A549 (cell line): ENCODE measurements at regions not wholly inside any gene's neighbourhood (a gene's known extent, or its start where the extent isn't known, plus 50 kb on each side); places are given as distances from the start of the nearest gene placed in this dataset.

Experiments
- ATAC-seq, 2 experiments: fragments of 200-7000 bp in 1 of 2; fragments of >200 bp in 1 of 2; cut with Nextera tagmentation in 1 of 2; cut with Tn5 transposase in 1 of 2; 3 replicates each; pipeline versions ENCODE4 v1.8.0 to v1.9.1; 2018 to 2020; ENCODE audit warnings: mild to moderate bottlenecking in 1 of 2, moderate library complexity in 1 of 2
- CTCF ChIA-PET: fragments of 300-600 bp; sonication (Branson Sonifier 250); formaldehyde crosslinking; extraction: SDS; loops from one replicate; lab custom pipeline; 2021; ENCODE audit warnings: antibody characterized with exemption, inconsistent platforms; lab: Yijun Ruan, JAX
- POLR2A ChIA-PET: fragments of 350-600 bp; formaldehyde crosslinking; extraction: SDS; loops from one replicate; lab custom pipeline; 2021; ENCODE audit warnings: antibody characterized with exemption, inconsistent platforms; lab: Yijun Ruan, JAX
- DNase-seq, 2 experiments: peaks; one replicate each; pipeline versions ENCODE4 v3.0.0 to v3.0.0-alpha.2; 2011 to 2016; ENCODE audit warnings: low read depth in 1 of 2, low spot score in 1 of 2
- FAIRE-seq: peaks from 2 replicates; lab custom pipeline; 2011; peaks lifted over from hg19 to GRCh38; lab: Jason Lieb, UNC
- H3K27ac ChIP-seq, 2 experiments: fragments of >200 bp; sonication (Bioruptor Twin); formaldehyde crosslinking; 3 replicates each; pipeline ENCODE4 v1.5.1; 2016 to 2017
- H3K4me1 ChIP-seq: fragments of >200 bp; sonication (Bioruptor Twin); formaldehyde crosslinking; 3 replicates; pipeline ENCODE4 v1.6.1; 2016
- H3K4me2 ChIP-seq: fragments of >200 bp; sonication (Bioruptor Twin); formaldehyde crosslinking; 3 replicates; pipeline ENCODE4 v1.6.1; 2016
- H3K4me3 ChIP-seq: fragments of >200 bp; sonication (Bioruptor Twin); formaldehyde crosslinking; 3 replicates; pipeline ENCODE4 v1.5.1; 2016
- H3K9me3 ChIP-seq: fragments of >200 bp; sonication (Bioruptor Twin); formaldehyde crosslinking; 3 replicates; pipeline ENCODE4 v1.6.1; 2016
- CBX8 ChIP-seq: fragments of 200-600 bp; sonication (generic); IDR thresholded peaks from 2 replicates; pipeline ENCODE4 v1.6.1; 2016
- CEBPB ChIP-seq, 2 experiments: fragments of >200 bp in 1 of 2; sonication (Bioruptor Twin) in 1 of 2; formaldehyde crosslinking in 1 of 2; IDR thresholded peaks; 2 replicates each; pipeline ENCODE4 v1.6.1; 2012 to 2016
- CHD4 ChIP-seq: fragments of 200-600 bp; sonication (generic); IDR thresholded peaks from 2 replicates; pipeline ENCODE4 v1.6.1; 2016; ENCODE audit warnings: antibody characterized with exemption, mild to moderate bottlenecking, borderline replicate concordance
- E2F6 ChIP-seq: IDR thresholded peaks from 2 replicates; pipeline ENCODE4 v1.6.1; 2012; ENCODE audit warnings: low read depth, borderline replicate concordance
- ELK1 ChIP-seq: fragments of 150-350 bp; IDR thresholded peaks from 2 replicates; pipeline ENCODE4 v1.6.1; 2014; ENCODE audit warnings: low read depth, mild to moderate bottlenecking, low read length
- EP300 ChIP-seq, 2 experiments: fragments of >200 bp; sonication (Bioruptor Twin); formaldehyde crosslinking; IDR thresholded peaks; 2 replicates in 1 of 2; 3 replicates in 1 of 2; pipeline ENCODE4 v1.6.1; 2016 to 2017
- ESRRA ChIP-seq: fragments of 150-350 bp; IDR thresholded peaks from 2 replicates; pipeline ENCODE4 v1.6.1; 2014; ENCODE audit warnings: mild to moderate bottlenecking, low read length, borderline replicate concordance
- FOSL2 ChIP-seq, 2 experiments: fragments of 450-650 bp in 1 of 2; fragments of >200 bp in 1 of 2; sonication (Bioruptor Twin) in 1 of 2; formaldehyde crosslinking; IDR thresholded peaks; 2 replicates each; pipeline versions ENCODE4 v1.5.0 to v1.6.1; 2016 to 2020; ENCODE audit warnings: mild to moderate bottlenecking in 1 of 2, moderate library complexity in 1 of 2
- FOXS1 ChIP-seq: fragments of 250-450 bp; sonication (Bioruptor Pico); IDR thresholded peaks from 2 replicates; pipeline ENCODE4 v1.5.0; 2020; ENCODE audit warnings: mild to moderate bottlenecking, moderate library complexity
- GATA3 ChIP-seq: IDR thresholded peaks from 2 replicates; pipeline ENCODE4 v1.6.1; 2012; ENCODE audit warnings: borderline replicate concordance
- HMGXB4 ChIP-seq: fragments of 250-450 bp; sonication (Bioruptor Pico); IDR thresholded peaks from 2 replicates; pipeline ENCODE4 v1.5.0; 2021; ENCODE audit warnings: mild to moderate bottlenecking, moderate library complexity, borderline replicate concordance
- HOXA7 ChIP-seq: fragments of 250-450 bp; sonication (Bioruptor Pico); IDR thresholded peaks from 2 replicates; pipeline ENCODE4 v1.5.0; 2020; ENCODE audit warnings: mild to moderate bottlenecking, moderate library complexity
- HOXB5 ChIP-seq: fragments of 250-450 bp; sonication (Bioruptor Pico); IDR thresholded peaks from 2 replicates; pipeline ENCODE4 v1.5.0; 2020; ENCODE audit warnings: mild to moderate bottlenecking, moderate library complexity
- JUN ChIP-seq, 2 experiments: fragments of >200 bp; sonication (Bioruptor Twin); formaldehyde crosslinking; IDR thresholded peaks; 2 replicates in 1 of 2; 3 replicates in 1 of 2; pipeline ENCODE4 v1.6.1; 2016 to 2017
- KDM5A ChIP-seq: fragments of 200-600 bp; sonication (generic); IDR thresholded peaks from 2 replicates; pipeline ENCODE4 v1.6.1; 2016; ENCODE audit warnings: antibody characterized with exemption, mild to moderate bottlenecking
- MAFK ChIP-seq: fragments of 450-650 bp; IDR thresholded peaks from 2 replicates; pipeline ENCODE4 v1.6.1; 2014; ENCODE audit not compliant: partially characterized antibody
- MAZ ChIP-seq: fragments of 150-350 bp; IDR thresholded peaks from 2 replicates; pipeline ENCODE4 v1.6.1; 2014; ENCODE audit warnings: antibody characterized with exemption, low read depth, low read length, borderline replicate concordance
- POLR2A ChIP-seq: IDR thresholded peaks from 2 replicates; pipeline ENCODE4 v1.6.1; 2012; ENCODE audit warnings: mild to moderate bottlenecking, low read length
- RAD21 ChIP-seq, 2 experiments: fragments of >200 bp in 1 of 2; sonication (Bioruptor Twin) in 1 of 2; formaldehyde crosslinking in 1 of 2; IDR thresholded peaks in 1 of 2; conservative IDR thresholded peaks in 1 of 2; 2 replicates in 1 of 2; 3 replicates in 1 of 2; pipeline ENCODE4 v1.6.1; 2012 to 2018; ENCODE audit warnings: inconsistent platforms in 1 of 2
- RARB ChIP-seq: fragments of 250-450 bp; sonication (Bioruptor Pico); IDR thresholded peaks from 2 replicates; pipeline ENCODE4 v1.8.0; 2021; ENCODE audit warnings: mild to moderate bottlenecking, moderate library complexity
- RCOR1 ChIP-seq: fragments of 150-350 bp; IDR thresholded peaks from 2 replicates; pipeline ENCODE4 v1.6.1; 2014; ENCODE audit warnings: antibody characterized with exemption, low read length, low read depth
- RFX5 ChIP-seq: fragments of 450-650 bp; IDR thresholded peaks from 2 replicates; pipeline ENCODE4 v1.7.1; 2014; ENCODE audit warnings: antibody characterized with exemption, mild to moderate bottlenecking, moderate library complexity
- SREBF2 ChIP-seq: fragments of 450-650 bp; IDR thresholded peaks from 2 replicates; pipeline ENCODE4 v1.6.1; 2014; ENCODE audit warnings: mild to moderate bottlenecking, moderate library complexity
- TP53 ChIP-seq: fragments of 250-450 bp; sonication (Bioruptor Pico); IDR thresholded peaks from 2 replicates; pipeline ENCODE4 v1.5.0; 2021; ENCODE audit warnings: mild to moderate bottlenecking, moderate library complexity
- ZC3H11A ChIP-seq: fragments of 450-650 bp; IDR thresholded peaks from 2 replicates; pipeline ENCODE4 v1.6.1; 2014; ENCODE audit warnings: antibody characterized with exemption, mild to moderate bottlenecking
- ZNF302 ChIP-seq: fragments of 250-450 bp; sonication (Bioruptor Pico); IDR thresholded peaks from 2 replicates; pipeline ENCODE4 v1.9.0; 2021; ENCODE audit warnings: inconsistent platforms, mild to moderate bottlenecking, moderate library complexity
- ZSCAN20 ChIP-seq: fragments of 250-450 bp; sonication (Bioruptor Pico); IDR thresholded peaks from 2 replicates; pipeline ENCODE4 v1.8.0; 2022; ENCODE audit warnings: mild to moderate bottlenecking, moderate library complexity
- WGBS: methylation state at CpG from one replicate; pipeline ENCODE4 v1.1.6; 2017; ENCODE audit errors: missing lambda C conversion rate; 5-methylcytosine and 5-hydroxymethylcytosine counted together
- TF ChIP-seq, protein P1 (sequence below): fragments of >200 bp; sonication (Bioruptor Twin); formaldehyde crosslinking; IDR thresholded peaks from 2 replicates; pipeline ENCODE4 v1.6.1; 2016

DNA sequence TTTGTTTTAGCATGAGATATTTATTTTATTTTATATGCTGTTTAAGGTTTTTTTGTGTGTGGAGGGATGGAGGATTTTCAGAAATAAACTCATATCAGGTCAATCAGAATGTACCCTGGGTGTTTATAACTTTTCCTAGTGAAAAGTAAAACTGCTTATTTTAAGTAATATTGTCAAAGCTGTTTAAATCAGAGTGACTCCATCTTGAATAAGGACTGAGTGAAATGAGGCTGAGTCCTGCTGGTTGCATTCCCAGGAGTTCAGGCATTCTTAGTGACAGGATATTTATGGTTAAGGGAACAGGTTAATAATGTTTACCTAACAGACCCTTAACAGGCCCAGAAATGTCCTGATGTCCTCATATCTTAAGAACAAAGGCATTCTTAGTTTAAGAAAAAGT is 1160.9 kb upstream of the PCDH7 start:
- CTCF ChIA-PET = no interaction called here
- H3K9me3 ChIP-seq = no peaks in the 10 kb centered on the region
- DNase-seq (no peak), FAIRE-seq (no peak), ATAC-seq (no peak)
- POLR2A ChIA-PET = no interaction called here
- no peak overlapping the region for H3K4me2 ChIP-seq
- H3K27ac ChIP-seq = no peak overlapping the region
- TF ChIP-seq, protein P1, sequence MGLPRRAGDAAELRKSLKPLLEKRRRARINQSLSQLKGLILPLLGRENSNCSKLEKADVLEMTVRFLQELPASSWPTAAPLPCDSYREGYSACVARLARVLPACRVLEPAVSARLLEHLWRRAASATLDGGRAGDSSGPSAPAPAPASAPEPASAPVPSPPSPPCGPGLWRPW = no peak
- no peak for TF ChIP-seq GATA3
- no peak for TF ChIP-seq MAZ
- no peak for TF ChIP-seq ZSCAN20
- TF ChIP-seq HOXA7 (CRISPR knock-in tag) = no peak
- no peak for TF ChIP-seq CBX8
- TF ChIP-seq HMGXB4 (CRISPR knock-in tag) = no peak
- TF ChIP-seq JUN (IDR thresholded peaks at IDR 0.05) = no peak
- no peak for TF ChIP-seq E2F6
- TF ChIP-seq POLR2A = no peak
- no peak for TF ChIP-seq CHD4
- no peak for TF ChIP-seq SREBF2
- no peak for TF ChIP-seq FOSL2 (IDR thresholded peaks at IDR 0.05)
- TF ChIP-seq FOSL2 (CRISPR knock-in tag; IDR thresholded peaks at IDR 0.05) = no peak
- no peak for TF ChIP-seq RCOR1
- TF ChIP-seq MAFK = no peak
- TF ChIP-seq HOXB5 (CRISPR knock-in tag) = no peak
- H3K4me1 ChIP-seq = no peaks in the 10 kb centered on the region
- H3K4me3 ChIP-seq = no peak overlapping the region

DNA sequence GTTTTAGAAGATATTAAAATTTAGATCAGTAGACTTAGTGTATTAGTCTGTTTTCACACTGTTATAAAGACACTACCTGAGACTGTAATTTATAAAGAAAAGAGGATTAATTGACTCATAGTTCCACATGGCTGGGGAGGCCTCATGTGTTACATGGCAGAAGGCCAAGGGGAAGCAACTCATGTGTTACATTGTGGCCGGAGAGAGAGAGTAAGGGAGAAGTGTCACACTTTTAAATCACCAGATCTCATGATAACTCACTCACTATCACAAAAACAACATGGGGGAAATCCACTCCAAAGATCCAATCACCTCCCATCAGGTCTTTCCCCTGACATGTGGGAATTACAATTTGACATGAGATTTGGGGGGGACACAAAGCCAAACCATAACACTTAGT is 1159.7 kb upstream of the PCDH7 start:
- TF ChIP-seq E2F6 = no peak
- TF ChIP-seq GATA3 = no peak
- TF ChIP-seq FOSL2 (IDR thresholded peaks at IDR 0.05) = no peak
- TF ChIP-seq FOSL2 (CRISPR knock-in tag; IDR thresholded peaks at IDR 0.05) = no peak
- no peak for TF ChIP-seq TP53
- TF ChIP-seq MAZ = no peak
- TF ChIP-seq EP300 (IDR thresholded peaks at IDR 0.05) = no peak
- no peak for TF ChIP-seq FOXS1 (CRISPR knock-in tag)
- TF ChIP-seq ZC3H11A = no peak
- TF ChIP-seq ZSCAN20 = no peak
- no peak for TF ChIP-seq ESRRA
- TF ChIP-seq RAD21 (conservative IDR thresholded peaks at IDR 0.05 in 1 of 2, IDR thresholded peaks at IDR 0.05 in 1 of 2) = no peak
- TF ChIP-seq KDM5A = no peak
- TF ChIP-seq CHD4 = no peak
- no peak for TF ChIP-seq RARB (CRISPR knock-in tag)
- no peak for TF ChIP-seq CEBPB (IDR thresholded peaks at IDR 0.05)
- no peak for TF ChIP-seq ELK1
- no peak for TF ChIP-seq ZNF302 (CRISPR knock-in tag)
- TF ChIP-seq RFX5 = no peak
- DNase-seq (no peak), ATAC-seq (no peak), FAIRE-seq (no peak)
- H3K4me2 ChIP-seq = no peak overlapping the region
- WGBS = 53% methylated on average over 1 of the region's 1 CpG
- no peak overlapping the region for H3K4me3 ChIP-seq
- no peaks in the 10 kb centered on the region for H3K4me1 ChIP-seq
- no peaks in the 10 kb centered on the region for H3K9me3 ChIP-seq
- ChIA-PET CTCF (no interaction called here), POLR2A (no interaction called here)
- no peak overlapping the region for H3K27ac ChIP-seq
